HG03520 (cell line): ENCODE measurements at regions not wholly inside any gene's neighbourhood (a gene's known extent, or its start where the extent isn't known, plus 50 kb on each side); places are given as distances from the start of the nearest gene placed in this dataset.
"Not testable (repeated sequence)": the region's sequence is repeated elsewhere in the genome, so short reads cannot be mapped to it uniquely, and the experiment has no call there.

ENCODE experiments used
- ATAC-seq: cut with Tn5 transposase; IDR thresholded peaks from one replicate; pipeline ENCODE4 v1.9.1; 2021; ENCODE audit warnings: mild to moderate bottlenecking, moderate library complexity; ENCODE audit not compliant: unreplicated experiment

- ATAC-seq, result no peak
These were observed 160.7 kb downstream of the LEPR start for GRCh38 chr1:65581119-65581518.

- no peak for ATAC-seq
These were observed 163.9 kb downstream of the LEPR start for GRCh38 chr1:65584399-65584798.

- ATAC-seq, result no peak
These were observed 169.8 kb downstream of the LEPR start for GRCh38 chr1:65590279-65590678.

- ATAC-seq, result no peak
These were observed 173.0 kb downstream of the LEPR start for GRCh38 chr1:65593516-65593915.

GRCh38 chr1:65595724-65596123, 175.3 kb downstream of the LEPR start:
- no peak for ATAC-seq

GRCh38 chr1:65596768-65597167, 176.3 kb downstream of the LEPR start:
- ATAC-seq, result no peak

- no peak for ATAC-seq
These were observed 185.2 kb downstream of the LEPR start for GRCh38 chr1:65605621-65606020.

GRCh38 chr1:65606426-65606825, 186.0 kb downstream of the LEPR start:
- ATAC-seq, result no peak

- ATAC-seq, result no peak
These were observed 178.8 kb upstream of the PDE4B start for GRCh38 chr1:65613884-65614283.

- no peak for ATAC-seq
These were observed 176.8 kb upstream of the PDE4B start for GRCh38 chr1:65615859-65616258.

GRCh38 chr1:65621721-65622120, 171.0 kb upstream of the PDE4B start:
- ATAC-seq, result not testable (repeated sequence)

DNA sequence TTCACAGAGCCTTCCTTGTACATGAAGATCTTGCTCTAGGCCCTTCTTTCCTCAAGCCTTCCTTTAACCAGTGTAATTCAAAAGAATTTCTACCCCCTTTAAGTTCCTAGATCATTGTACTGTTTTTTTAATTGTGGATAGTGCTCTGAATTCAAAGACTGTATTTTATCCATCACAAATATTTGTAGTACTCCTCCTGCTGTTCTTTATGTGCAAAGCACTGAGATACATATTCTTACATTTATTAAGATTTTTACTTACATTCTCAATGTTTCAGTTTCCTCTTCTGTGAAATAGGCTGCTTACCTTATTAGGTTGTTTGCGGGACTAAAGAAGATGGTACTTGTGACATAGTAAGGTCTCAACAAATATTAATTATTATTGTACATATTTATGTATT, 168.8 kb upstream of the PDE4B start:
- ATAC-seq, result no peak

GRCh38 chr1:65625528-65625927, 167.2 kb upstream of the PDE4B start:
- no peak for ATAC-seq

DNA sequence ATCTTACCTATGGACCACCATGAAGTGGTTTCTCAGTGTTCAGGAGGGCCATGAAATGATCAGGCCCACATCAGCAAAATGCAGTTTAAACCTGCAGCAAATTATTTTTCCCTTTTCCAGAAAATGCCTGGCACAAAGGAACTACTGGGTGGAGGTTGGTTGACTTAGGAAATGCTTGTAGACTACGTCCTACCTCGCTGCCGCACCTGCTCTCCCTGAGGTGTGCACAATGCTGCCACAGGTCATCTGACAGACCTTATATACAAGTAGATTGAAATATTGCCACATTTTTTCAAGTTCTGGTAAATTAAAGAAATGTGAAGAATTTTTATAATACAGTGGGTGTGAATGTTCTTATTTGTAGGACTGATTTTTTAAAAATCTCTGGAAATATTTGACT, 166.7 kb upstream of the PDE4B start:
- no peak for ATAC-seq

DNA sequence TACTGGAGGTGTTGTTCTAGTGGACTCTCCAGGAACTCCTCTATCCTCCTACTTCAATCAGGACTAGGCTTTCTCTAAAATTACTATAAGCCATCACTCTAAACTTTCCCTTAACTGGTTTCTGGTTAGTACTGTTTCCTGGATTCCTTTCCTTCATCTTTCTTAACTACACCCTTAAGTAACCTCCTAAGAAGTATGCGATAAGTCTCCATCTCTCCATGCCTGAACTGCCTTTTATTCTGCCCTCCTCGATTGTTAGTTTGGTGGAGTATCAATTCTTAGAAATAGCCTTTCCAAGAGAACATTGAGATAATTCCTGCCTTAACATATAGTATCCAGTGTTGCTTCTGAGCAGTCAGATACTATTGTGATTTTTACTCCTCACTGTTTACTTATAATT, 162.9 kb upstream of the PDE4B start:
- ATAC-seq, result no peak

- ATAC-seq, result no peak
These were observed 161.8 kb upstream of the PDE4B start for GRCh38 chr1:65630855-65631254.

DNA sequence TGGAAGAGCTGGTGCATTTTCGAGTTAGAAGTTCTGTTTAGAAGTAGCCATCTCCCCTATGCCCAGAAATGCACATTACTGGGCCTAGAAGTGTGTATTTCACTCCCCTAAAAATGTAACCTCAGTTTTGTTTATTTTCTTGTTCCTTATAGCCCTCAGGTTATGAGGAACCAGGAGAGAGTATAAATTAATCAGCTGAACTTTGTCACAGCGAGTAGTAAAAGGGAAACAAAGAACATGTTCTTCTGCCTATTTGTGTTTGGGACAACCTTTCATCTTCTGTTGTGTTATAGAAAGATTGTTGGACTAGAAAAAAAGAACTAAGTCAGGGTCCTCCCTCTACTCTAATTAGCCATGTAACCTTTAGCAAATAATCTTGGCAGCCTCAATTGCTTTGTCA, 160.5 kb upstream of the PDE4B start:
- ATAC-seq, result no peak

- no peak for ATAC-seq
These were observed 152.6 kb upstream of the PDE4B start for GRCh38 chr1:65640046-65640445.

DNA sequence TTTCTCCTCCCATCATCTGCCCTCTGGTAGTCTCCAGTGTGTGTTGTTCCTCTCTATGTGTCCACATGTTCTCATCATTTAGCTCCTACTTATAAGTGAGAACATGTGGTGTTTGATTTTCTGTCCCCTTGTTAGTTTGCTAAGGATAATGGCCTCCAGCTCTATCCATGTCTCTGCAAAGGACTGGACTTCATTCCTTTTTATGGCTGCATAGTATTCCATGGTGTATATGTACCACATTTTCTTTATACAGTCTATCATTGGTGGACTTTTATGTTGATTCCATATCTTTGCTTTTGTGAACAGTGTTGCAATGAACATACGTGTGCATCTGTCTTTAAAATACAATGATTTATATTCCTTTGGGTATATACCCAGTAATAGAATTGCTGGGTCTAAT, 143.5 kb upstream of the PDE4B start:
- not testable (repeated sequence) for ATAC-seq

DNA sequence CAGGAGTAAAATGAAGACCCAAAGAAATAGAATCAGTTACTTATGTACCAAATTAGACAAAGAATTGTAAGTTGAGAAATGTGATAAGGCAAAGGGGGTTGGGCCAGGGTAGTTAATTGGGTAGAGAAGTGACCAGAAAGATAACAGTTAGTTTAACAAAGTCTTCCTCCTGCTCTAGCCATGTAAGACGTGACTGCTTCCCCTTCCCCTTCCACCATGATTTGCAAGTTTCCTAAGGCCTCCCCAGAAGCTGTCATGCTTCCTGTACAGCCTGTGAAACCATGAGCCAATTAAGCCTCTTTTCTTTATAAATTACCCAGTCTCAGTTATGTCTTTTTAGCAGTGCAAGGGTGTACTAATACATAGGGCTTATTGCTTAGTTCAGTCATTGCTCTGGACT, 142.0 kb upstream of the PDE4B start:
- no peak for ATAC-seq

DNA sequence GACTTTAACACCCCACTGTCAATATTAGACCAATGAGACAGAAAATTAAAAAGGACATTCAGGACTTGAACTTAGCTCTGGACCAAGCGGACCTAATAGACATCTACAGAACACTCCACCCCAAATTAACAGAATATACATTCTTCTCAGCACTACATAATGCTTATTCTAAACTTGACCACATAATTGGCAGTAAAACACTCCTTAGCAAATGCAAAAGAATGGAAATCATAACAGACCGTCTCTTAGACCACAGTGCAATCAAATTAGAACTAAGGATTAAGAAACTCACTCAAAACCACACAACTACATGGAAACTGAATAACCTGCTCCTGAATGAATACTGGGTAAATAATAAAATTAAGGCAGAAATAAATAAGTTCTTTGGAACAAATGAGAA, 138.2 kb upstream of the PDE4B start:
- ATAC-seq, result not testable (repeated sequence)

DNA sequence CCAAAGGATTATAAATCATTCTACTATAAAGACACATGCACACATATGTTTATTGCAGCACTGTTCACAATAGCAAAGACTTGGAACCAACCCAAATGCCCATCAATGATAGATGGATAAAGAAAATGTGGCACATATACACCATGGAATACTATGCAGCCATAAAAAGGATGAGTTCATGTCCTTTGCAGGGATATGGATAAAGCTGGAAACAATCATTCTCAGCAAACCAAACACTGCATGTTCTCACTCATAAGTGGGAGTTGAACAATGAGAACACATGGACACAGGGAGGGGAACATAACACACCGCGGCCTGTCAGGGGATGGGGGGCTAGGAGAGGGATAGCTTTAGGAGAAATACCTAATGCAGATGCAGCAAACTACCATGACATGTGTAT, 135.1 kb upstream of the PDE4B start:
- ATAC-seq, result not testable (repeated sequence)

DNA sequence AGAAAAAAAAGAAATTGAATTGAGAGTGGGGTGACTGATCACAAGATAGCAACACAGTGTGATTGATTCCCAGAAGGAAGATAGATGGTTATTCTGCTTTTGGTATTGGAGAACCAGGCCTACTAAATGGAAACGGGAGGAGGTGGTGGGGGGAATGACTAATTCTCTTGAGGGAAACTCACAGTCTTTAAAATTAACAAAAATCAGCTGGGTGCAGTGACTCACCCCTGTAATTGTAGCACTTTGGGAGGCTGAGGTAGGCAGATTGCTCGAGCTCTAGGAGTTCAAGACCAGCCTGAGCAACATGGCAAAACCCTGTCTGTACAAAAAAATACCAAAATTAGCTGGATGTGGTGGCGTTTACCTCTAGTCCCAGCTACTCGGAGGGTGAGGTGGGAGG, 134.6 kb upstream of the PDE4B start:
- ATAC-seq, result no peak

GRCh38 chr1:65668368-65668767, 124.3 kb upstream of the PDE4B start:
- no peak for ATAC-seq
